Stomach (tissue), 4 donors: ENCODE measurements at regions not wholly inside any gene's neighbourhood (a gene's known extent, or its start where the extent isn't known, plus 50 kb on each side); places are given as distances from the start of the nearest gene placed in this dataset.

ENCODE experiments used
- POLR2AphosphoS5 ChIP-seq, 3 donors: sonication (generic); formaldehyde crosslinking; IDR thresholded peaks; one replicate each; pipeline ENCODE4 v1.6.1; 2016; ENCODE audit warnings: antibody characterized with exemption in 3 of 3
- TF ChIP-seq, protein P1 (sequence below), 7 experiments: fragments of 450-650 bp in 4 of 7; fragments of 200-600 bp in 3 of 7; sonication (generic) in 3 of 7; IDR thresholded peaks; one replicate each; pipeline ENCODE4 v1.5.1; 2016 to 2019; ENCODE audit warnings: antibody characterized with exemption in 7 of 7, control low read depth in 2 of 7, mild to moderate bottlenecking in 1 of 7

- TF ChIP-seq, protein P1, sequence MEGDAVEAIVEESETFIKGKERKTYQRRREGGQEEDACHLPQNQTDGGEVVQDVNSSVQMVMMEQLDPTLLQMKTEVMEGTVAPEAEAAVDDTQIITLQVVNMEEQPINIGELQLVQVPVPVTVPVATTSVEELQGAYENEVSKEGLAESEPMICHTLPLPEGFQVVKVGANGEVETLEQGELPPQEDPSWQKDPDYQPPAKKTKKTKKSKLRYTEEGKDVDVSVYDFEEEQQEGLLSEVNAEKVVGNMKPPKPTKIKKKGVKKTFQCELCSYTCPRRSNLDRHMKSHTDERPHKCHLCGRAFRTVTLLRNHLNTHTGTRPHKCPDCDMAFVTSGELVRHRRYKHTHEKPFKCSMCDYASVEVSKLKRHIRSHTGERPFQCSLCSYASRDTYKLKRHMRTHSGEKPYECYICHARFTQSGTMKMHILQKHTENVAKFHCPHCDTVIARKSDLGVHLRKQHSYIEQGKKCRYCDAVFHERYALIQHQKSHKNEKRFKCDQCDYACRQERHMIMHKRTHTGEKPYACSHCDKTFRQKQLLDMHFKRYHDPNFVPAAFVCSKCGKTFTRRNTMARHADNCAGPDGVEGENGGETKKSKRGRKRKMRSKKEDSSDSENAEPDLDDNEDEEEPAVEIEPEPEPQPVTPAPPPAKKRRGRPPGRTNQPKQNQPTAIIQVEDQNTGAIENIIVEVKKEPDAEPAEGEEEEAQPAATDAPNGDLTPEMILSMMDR (IDR thresholded peaks at IDR 0.05), result no peak
- TF ChIP-seq POLR2AphosphoS5 (IDR thresholded peaks at IDR 0.05), result no peak
Measured at GRCh38 chr11:110766316-110766715, 54.1 kb upstream of the ARHGAP20 start.
